GM06990 (cell line): ENCODE measurements at regions not wholly inside any gene's neighbourhood (a gene's known extent, or its start where the extent isn't known, plus 50 kb on each side); places are given as distances from the start of the nearest gene placed in this dataset.

ENCODE experiments used
- DNase-seq: peaks from one replicate; pipeline ENCODE4 v3.0.0-alpha.2; 2011; ENCODE audit not compliant: insufficient read length; ENCODE audit errors: extremely low read depth
- H3K27me3 ChIP-seq: replicated peaks from 2 replicates; pipeline ENCODE4 v1.6.0; 2011; ENCODE audit warnings: low read length; ENCODE audit not compliant: control insufficient read depth, insufficient read depth
- H3K36me3 ChIP-seq: 2 replicates; pipeline ENCODE4 v1.5.1; 2011; ENCODE audit warnings: low read length; ENCODE audit not compliant: control insufficient read depth, insufficient read depth
- H3K4me3 ChIP-seq: replicated peaks from 2 replicates; pipeline ENCODE4 v1.5.1; 2011; ENCODE audit warnings: low read depth, mild to moderate bottlenecking, control low read depth, low read length
- TF ChIP-seq, protein P1 (sequence below): IDR thresholded peaks from 2 replicates; pipeline ENCODE4 v1.5.1; 2011; ENCODE audit warnings: low read length, control low read depth, mild to moderate bottlenecking, inconsistent platforms; ENCODE audit not compliant: insufficient read depth, poor library complexity, severe bottlenecking

DNA sequence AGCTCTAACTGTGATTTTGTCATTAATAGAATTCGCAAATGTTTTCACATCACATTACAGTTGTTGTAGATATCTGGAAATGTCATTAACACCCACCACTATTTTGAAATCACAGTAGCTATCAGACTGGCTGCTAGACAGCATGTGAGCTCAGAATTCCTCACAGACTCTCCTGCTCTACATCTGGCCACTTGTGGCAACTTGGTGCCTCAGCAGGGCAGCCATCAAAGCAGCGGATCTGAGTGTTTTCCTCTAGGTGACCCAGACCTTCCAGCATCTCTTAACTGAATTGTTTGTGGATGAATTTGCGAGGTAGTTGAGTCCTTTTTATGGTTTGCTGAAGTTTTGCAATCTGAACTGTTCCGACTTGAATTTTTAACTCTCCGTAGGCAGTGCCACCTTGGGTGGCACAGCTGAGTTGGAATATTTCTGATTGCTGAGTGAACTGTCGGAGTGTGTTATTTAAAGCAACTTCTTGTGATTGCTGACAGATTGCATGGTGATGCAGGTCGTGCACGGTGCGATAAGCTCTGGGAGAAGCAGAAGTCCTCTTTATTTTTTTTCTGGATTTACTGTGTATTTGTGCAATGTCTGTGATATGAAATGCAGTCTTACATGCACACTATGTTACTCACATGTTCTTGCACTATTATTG is 114.0 kb upstream of the PLET1 start:
- Histone ChIP-seq H3K4me3 (no peak overlapping the region), H3K36me3 (no peaks in the 10 kb centered on the region), H3K27me3 (peaks cover 2% of the 10 kb centered on the region)
- TF ChIP-seq, protein P1, sequence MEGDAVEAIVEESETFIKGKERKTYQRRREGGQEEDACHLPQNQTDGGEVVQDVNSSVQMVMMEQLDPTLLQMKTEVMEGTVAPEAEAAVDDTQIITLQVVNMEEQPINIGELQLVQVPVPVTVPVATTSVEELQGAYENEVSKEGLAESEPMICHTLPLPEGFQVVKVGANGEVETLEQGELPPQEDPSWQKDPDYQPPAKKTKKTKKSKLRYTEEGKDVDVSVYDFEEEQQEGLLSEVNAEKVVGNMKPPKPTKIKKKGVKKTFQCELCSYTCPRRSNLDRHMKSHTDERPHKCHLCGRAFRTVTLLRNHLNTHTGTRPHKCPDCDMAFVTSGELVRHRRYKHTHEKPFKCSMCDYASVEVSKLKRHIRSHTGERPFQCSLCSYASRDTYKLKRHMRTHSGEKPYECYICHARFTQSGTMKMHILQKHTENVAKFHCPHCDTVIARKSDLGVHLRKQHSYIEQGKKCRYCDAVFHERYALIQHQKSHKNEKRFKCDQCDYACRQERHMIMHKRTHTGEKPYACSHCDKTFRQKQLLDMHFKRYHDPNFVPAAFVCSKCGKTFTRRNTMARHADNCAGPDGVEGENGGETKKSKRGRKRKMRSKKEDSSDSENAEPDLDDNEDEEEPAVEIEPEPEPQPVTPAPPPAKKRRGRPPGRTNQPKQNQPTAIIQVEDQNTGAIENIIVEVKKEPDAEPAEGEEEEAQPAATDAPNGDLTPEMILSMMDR, result no peak
- no peak for DNase-seq

DNA sequence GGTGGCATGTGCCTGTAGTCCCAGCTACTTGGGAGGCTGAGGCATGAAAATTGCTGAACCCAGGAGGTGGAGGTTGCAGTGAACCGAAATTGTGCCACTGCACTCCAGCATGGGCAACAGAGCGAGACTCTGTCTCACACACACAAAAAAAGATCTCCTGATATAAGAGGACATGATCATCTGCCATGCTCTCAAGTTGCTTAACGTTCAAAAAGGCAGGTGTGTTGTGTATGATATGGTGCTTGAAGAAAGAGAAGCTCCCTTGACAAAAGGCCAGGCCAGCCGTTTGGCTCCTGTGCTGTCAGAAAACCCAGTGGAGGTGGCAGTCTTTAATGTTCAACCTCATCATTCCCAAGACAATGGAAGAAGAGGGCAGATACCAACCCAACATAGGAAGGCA is 117.3 kb upstream of the PLET1 start:
- TF ChIP-seq, protein P1, result no peak
- Histone ChIP-seq H3K36me3 (no peaks in the 10 kb centered on the region), H3K27me3 (peaks cover 2% of the 10 kb centered on the region), H3K4me3 (no peak overlapping the region)
- DNase-seq, result no peak

DNA sequence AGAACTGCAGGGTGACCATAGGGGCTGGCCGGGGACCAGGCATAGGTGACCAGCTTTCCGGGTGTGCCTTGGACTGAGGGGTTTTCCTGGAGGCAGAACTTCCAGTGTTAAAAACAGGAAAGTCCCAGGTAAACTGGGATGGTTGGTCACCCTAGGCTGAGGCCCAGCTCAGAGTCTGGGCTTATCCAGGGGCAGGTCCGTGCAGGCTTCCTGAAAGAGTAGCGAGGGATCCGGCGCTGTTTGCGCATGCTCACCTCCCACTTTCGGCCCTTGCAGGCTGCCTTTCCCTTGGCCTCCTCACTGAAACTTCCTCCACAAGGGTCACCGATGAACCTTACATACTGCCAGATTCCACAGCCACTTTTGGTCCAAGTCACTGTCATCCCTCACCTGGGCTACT is 119.8 kb upstream of the PLET1 start:
- Histone ChIP-seq H3K27me3 (peaks cover 2% of the 10 kb centered on the region), H3K36me3 (no peaks in the 10 kb centered on the region), H3K4me3 (no peak overlapping the region)
- DNase-seq, result no peak
- TF ChIP-seq, protein P1, result no peak

DNA sequence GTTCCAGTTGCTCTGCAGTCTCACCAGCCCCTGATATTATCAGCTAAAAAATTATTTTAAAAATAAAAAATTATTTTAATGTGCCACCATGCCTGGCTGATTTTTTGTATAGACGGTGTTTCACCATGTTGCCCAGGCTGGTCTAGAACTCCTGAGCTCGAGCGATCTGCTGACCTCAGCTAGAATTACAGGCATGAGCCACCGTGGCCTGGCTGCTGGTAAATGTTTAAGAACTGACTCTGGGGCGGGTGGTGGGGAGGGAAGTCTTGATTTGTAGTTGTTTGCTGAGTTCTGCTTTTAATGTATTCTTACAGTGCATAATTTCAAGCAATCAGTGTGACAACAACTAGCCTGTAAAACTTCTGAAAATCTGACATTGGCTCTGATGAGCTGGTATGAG is 120.9 kb upstream of the PLET1 start:
- H3K36me3 ChIP-seq, result no peaks in the 10 kb centered on the region
- TF ChIP-seq, protein P1, result no peak
- no peak for DNase-seq
- H3K4me3 ChIP-seq, result no peak overlapping the region
- H3K27me3 ChIP-seq, result no peaks in the 10 kb centered on the region; the same call in none of the 2 replicates

DNA sequence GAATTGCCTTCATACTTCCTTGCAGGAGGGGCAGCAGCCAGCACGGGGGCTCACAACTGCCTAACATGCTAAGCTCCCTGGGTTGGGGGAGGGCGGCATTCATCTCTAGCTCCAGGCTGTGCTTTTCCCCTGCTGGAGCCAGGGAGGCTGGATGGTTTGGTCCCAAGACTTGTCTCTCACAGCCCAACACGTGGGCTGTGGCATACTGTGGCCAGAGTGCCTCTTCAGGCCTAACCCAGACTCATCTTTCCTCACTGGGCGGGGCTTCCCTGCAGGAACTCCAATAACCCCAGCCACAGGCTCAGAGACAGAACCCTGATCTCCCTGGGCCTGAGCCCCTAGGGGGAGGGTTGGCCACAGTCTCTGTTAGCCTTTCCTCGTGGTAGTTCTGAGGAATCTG is 121.9 kb upstream of the PLET1 start:
- TF ChIP-seq, protein P1, result no peak
- Histone ChIP-seq H3K27me3 (no peaks in the 10 kb centered on the region; the same call in none of the 2 replicates), H3K4me3 (no peak overlapping the region), H3K36me3 (no peaks in the 10 kb centered on the region)
- no peak for DNase-seq

DNA sequence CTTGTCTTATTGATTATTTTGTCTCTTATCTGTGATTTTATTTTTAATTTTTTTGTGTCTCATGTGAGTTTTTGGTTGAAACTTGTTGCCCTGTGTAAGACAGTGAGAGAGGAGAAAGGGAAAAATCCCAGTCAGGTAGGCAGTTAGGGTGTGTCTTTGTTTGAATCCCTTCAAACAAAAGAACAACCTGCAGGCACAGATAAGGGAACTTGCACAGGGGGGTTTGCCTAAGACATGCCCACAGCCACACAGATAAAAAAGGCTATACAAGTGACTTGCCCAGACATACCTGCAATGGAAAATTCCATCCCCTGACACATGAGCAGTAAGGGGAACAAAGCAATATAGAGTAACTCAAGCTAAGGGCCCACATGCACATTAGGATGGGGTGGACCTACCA is 127.8 kb upstream of the PLET1 start:
- Histone ChIP-seq H3K36me3 (no peaks in the 10 kb centered on the region), H3K27me3 (no peaks in the 10 kb centered on the region; the same call in none of the 2 replicates), H3K4me3 (no peak overlapping the region)
- TF ChIP-seq, protein P1, result no peak
- DNase-seq, result no peak
